ENCODE measurements at regions not wholly inside any gene's neighbourhood (a gene's known extent, or its start where the extent isn't known, plus 50 kb on each side); places are given as distances from the start of the nearest gene placed in this dataset.

DNA sequence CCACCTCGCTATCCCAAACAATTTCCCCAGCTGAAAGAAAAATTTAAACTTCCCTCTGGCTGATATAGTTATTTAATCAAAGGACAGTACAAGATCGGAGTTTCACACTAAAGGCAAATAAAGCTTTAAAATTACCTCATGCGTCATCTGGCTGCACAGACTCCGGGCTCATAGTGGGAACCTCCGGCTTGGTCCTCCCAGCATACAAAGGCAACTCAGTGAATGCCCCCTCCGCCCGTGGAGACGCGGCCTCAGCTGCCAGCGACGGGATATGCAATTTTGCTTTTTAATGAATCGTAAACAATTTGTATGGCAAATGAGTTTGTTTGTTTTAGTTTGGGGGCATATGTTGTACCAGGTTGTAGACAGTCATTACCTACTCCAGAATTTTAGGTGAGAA, 214.6 kb upstream of the NFIA start:
- no peaks in the 10 kb centered on the region for H3K9me3 ChIP-seq (ENCODE audit: low read length)
- no peaks in the 10 kb centered on the region for H3K27me3 ChIP-seq (ENCODE audit: insufficient read depth, low read depth, low read length)
- H3K79me2 ChIP-seq (replicated peaks; ENCODE audit: insufficient read depth, low read length), result no peaks in the 10 kb centered on the region
- no peaks in the 10 kb centered on the region for H3K9me2 ChIP-seq (ENCODE audit: insufficient read depth, low read length)
- no peak overlapping the region for H3K9ac ChIP-seq (ENCODE audit: low read length)
- no peak overlapping the region for H3K27ac ChIP-seq (ENCODE audit: low read length)
- H3K4me2 ChIP-seq (ENCODE audit: low read length), result no peak overlapping the region
- TF ChIP-seq, protein P1, sequence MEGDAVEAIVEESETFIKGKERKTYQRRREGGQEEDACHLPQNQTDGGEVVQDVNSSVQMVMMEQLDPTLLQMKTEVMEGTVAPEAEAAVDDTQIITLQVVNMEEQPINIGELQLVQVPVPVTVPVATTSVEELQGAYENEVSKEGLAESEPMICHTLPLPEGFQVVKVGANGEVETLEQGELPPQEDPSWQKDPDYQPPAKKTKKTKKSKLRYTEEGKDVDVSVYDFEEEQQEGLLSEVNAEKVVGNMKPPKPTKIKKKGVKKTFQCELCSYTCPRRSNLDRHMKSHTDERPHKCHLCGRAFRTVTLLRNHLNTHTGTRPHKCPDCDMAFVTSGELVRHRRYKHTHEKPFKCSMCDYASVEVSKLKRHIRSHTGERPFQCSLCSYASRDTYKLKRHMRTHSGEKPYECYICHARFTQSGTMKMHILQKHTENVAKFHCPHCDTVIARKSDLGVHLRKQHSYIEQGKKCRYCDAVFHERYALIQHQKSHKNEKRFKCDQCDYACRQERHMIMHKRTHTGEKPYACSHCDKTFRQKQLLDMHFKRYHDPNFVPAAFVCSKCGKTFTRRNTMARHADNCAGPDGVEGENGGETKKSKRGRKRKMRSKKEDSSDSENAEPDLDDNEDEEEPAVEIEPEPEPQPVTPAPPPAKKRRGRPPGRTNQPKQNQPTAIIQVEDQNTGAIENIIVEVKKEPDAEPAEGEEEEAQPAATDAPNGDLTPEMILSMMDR (IDR thresholded peaks at IDR 0.05; ENCODE audit: poor library complexity, severe bottlenecking), result no peak
- TF ChIP-seq MXI1 (conservative IDR thresholded peaks at IDR 0.05; ENCODE audit: poor library complexity, severe bottlenecking) (no peak), EZH2 (IDR thresholded peaks at IDR 0.05; ENCODE audit: borderline replicate concordance, insufficient read depth, low read length, poor library complexity, severe bottlenecking) (no peak), TAF1 (IDR thresholded peaks at IDR 0.05; ENCODE audit: low read depth) (no peak), SMC3 (conservative IDR thresholded peaks at IDR 0.05; ENCODE audit: poor library complexity) (no peak), RAD21 (conservative IDR thresholded peaks at IDR 0.05) (no peak)
- TF ChIP-seq, protein P2, sequence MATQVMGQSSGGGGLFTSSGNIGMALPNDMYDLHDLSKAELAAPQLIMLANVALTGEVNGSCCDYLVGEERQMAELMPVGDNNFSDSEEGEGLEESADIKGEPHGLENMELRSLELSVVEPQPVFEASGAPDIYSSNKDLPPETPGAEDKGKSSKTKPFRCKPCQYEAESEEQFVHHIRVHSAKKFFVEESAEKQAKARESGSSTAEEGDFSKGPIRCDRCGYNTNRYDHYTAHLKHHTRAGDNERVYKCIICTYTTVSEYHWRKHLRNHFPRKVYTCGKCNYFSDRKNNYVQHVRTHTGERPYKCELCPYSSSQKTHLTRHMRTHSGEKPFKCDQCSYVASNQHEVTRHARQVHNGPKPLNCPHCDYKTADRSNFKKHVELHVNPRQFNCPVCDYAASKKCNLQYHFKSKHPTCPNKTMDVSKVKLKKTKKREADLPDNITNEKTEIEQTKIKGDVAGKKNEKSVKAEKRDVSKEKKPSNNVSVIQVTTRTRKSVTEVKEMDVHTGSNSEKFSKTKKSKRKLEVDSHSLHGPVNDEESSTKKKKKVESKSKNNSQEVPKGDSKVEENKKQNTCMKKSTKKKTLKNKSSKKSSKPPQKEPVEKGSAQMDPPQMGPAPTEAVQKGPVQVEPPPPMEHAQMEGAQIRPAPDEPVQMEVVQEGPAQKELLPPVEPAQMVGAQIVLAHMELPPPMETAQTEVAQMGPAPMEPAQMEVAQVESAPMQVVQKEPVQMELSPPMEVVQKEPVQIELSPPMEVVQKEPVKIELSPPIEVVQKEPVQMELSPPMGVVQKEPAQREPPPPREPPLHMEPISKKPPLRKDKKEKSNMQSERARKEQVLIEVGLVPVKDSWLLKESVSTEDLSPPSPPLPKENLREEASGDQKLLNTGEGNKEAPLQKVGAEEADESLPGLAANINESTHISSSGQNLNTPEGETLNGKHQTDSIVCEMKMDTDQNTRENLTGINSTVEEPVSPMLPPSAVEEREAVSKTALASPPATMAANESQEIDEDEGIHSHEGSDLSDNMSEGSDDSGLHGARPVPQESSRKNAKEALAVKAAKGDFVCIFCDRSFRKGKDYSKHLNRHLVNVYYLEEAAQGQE (IDR thresholded peaks at IDR 0.05; ENCODE audit: borderline replicate concordance), result no peak
- H3F3A ChIP-seq (ENCODE audit: insufficient read depth, low read length, poor library complexity, severe bottlenecking), result no peaks in the 10 kb centered on the region
- no peaks in the 10 kb centered on the region for H3K36me3 ChIP-seq (ENCODE audit: insufficient read depth, low read length)
- H4K20me1 ChIP-seq (ENCODE audit: insufficient read depth), result no peaks in the 10 kb centered on the region
- no peak overlapping the region for H3K4me3 ChIP-seq (ENCODE audit: low read length)
- H2AFZ ChIP-seq (ENCODE audit: low read depth, low read length), result no peak overlapping the region

DNA sequence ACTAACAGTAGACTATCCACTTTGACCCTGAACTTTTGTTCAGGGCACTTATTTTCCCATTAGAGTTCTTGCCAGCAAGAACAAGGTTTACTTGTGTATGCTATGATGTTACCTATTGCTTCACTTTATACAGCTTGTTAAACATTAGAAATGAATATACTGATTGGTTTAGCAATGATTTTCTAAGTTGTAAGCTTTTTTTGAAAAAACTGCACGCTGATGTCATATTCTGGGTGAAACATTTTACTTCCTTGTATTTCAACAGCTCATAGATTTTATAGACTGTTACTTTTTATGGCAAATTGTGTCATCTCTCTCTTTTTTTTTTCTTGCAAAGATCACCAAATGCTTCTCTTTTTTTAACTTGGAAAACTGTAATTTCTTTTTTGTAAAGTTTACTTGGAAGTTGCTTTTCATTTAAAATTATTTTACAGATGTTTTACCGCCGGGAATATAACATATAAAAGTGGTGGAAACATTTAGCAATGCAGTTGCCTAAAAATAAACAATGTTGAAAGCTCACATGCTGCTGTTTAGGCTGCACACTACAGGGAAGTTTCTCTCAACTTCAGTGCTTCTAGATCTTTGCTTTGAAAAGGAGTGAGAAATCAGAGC, 215.3 kb upstream of the NFIA start:
- Histone ChIP-seq H3K4me2 (ENCODE audit: low read length) (no peak overlapping the region), H3K79me2 (replicated peaks; ENCODE audit: insufficient read depth, low read length) (no peaks in the 10 kb centered on the region), H3K27me3 (ENCODE audit: insufficient read depth, low read depth, low read length) (no peaks in the 10 kb centered on the region), H3K9me3 (ENCODE audit: low read length) (no peaks in the 10 kb centered on the region), H3K9me2 (ENCODE audit: insufficient read depth, low read length) (no peaks in the 10 kb centered on the region), H3K36me3 (ENCODE audit: insufficient read depth, low read length) (no peaks in the 10 kb centered on the region), H3K4me3 (ENCODE audit: low read length) (no peak overlapping the region), H2AFZ (ENCODE audit: low read depth, low read length) (no peak overlapping the region), H3K27ac (ENCODE audit: low read length) (no peak overlapping the region), H4K20me1 (ENCODE audit: insufficient read depth) (no peaks in the 10 kb centered on the region), H3K9ac (ENCODE audit: low read length) (no peak overlapping the region), H3F3A (ENCODE audit: insufficient read depth, low read length, poor library complexity, severe bottlenecking) (no peaks in the 10 kb centered on the region)
- TF ChIP-seq, protein P1 (IDR thresholded peaks at IDR 0.05; ENCODE audit: poor library complexity, severe bottlenecking), result no peak
